ENCODE measurements at regions not wholly inside any gene's neighbourhood (a gene's known extent, or its start where the extent isn't known, plus 50 kb on each side); places are given as distances from the start of the nearest gene placed in this dataset.

DNA sequence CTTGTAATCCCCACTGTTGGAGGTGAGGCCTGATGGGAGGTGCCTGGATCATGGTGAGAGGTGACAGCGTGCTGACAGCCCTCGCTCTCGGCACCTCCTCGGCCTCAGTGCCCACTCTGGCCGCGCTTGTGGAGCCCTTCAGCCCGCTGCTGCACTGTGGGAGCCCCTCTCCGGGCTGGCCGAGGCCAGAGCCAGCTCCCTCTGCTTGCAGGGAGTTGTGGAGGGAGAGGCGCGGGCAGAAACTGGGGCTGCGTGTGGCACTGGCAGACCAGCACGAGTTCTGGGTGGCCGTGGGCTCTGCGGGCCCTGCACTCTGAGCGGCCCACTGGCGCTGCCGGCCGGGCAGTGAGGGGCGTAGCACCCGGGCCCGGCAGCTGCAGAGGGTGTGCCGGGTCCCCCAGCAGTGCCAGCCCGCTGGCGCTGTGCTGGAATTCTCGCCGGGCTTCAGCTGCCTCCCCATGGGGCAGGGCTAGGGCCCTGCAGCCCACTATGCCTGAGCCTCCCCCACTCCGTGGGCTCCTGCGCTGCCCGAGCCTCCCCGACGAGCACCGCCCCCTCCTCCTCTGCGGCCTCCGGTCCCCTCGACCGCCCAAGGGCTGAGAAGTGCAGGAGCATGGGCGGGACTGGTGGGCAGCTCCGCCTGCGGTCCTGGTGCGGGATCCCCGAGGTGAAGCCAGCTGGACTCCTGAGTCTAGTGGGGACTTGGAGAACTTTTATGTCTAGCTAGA is 197.1 kb downstream of the SPP2 start:
- intact Hi-C loops (cut with DNase I), result no loop called here
- no peaks in the 10 kb centered on the region for H3K9me3 ChIP-seq
- no peak for DNase-seq
- TF ChIP-seq, protein P1, sequence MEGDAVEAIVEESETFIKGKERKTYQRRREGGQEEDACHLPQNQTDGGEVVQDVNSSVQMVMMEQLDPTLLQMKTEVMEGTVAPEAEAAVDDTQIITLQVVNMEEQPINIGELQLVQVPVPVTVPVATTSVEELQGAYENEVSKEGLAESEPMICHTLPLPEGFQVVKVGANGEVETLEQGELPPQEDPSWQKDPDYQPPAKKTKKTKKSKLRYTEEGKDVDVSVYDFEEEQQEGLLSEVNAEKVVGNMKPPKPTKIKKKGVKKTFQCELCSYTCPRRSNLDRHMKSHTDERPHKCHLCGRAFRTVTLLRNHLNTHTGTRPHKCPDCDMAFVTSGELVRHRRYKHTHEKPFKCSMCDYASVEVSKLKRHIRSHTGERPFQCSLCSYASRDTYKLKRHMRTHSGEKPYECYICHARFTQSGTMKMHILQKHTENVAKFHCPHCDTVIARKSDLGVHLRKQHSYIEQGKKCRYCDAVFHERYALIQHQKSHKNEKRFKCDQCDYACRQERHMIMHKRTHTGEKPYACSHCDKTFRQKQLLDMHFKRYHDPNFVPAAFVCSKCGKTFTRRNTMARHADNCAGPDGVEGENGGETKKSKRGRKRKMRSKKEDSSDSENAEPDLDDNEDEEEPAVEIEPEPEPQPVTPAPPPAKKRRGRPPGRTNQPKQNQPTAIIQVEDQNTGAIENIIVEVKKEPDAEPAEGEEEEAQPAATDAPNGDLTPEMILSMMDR (IDR thresholded peaks at IDR 0.05), result no peak
- no peak for TF ChIP-seq POLR2A (IDR thresholded peaks at IDR 0.05)
- H3K27ac ChIP-seq, result no peak overlapping the region
- H3K27me3 ChIP-seq, result no peaks in the 10 kb centered on the region
- H3K4me1 ChIP-seq, result no peaks in the 10 kb centered on the region
- H3K4me3 ChIP-seq (replicated peaks in 1 of 3), result no peak overlapping the region
- 96 to 98% methylated on average over 23 to 35 of the region's 42 CpGs for WGBS, 2 donors
- no peaks in the 10 kb centered on the region for H3K36me3 ChIP-seq

DNA sequence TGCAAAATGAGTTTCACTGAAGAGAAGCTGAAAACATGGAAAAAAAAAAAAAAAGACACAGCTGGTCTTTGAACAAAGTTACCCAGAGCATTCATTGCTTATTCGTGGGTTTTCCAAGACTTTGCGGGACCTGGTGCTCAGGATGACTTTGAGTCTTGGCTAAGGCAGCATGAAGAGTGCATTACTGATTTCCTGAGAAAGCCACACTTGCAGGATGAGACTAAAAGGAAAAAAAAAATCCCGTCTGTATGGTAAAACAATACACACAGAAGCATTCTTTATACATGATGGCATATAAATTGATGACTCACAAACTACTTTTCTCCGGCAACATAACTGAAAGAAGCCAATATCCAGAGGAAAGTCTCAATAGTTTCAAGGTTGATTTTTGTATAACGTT is 195.4 kb downstream of the SPP2 start:
- no peak for DNase-seq
- no peaks in the 10 kb centered on the region for H3K36me3 ChIP-seq
- H3K27me3 ChIP-seq, result no peaks in the 10 kb centered on the region
- peaks cover 0 to 4% of the 10 kb centered on the region in 2 donors for H3K4me1 ChIP-seq
- H3K9me3 ChIP-seq, result no peaks in the 10 kb centered on the region
- intact Hi-C loops (cut with DNase I), result no loop called here
- no peak for TF ChIP-seq POLR2A (IDR thresholded peaks at IDR 0.05)
- TF ChIP-seq, protein P1 (IDR thresholded peaks at IDR 0.05), result no peak
- no peak overlapping the region for H3K4me3 ChIP-seq (replicated peaks in 1 of 3)
- no peak overlapping the region for H3K27ac ChIP-seq
- WGBS, 2 donors, result 74 to 77% methylated on average over 5 of the region's 5 CpGs

GRCh38 chr2:234243871-234244565 is 193.5 kb downstream of the SPP2 start:
- intact Hi-C loops (cut with DNase I), result no loop called here
- Histone ChIP-seq H3K27me3 (no peaks in the 10 kb centered on the region), H3K9me3 (no peaks in the 10 kb centered on the region), H3K4me1 (peaks cover 0 to 4% of the 10 kb centered on the region in 2 donors), H3K4me3 (replicated peaks in 1 of 3) (no peak overlapping the region), H3K27ac (no peak overlapping the region), H3K36me3 (no peaks in the 10 kb centered on the region)
- TF ChIP-seq, protein P1 (IDR thresholded peaks at IDR 0.05), result no peak
- TF ChIP-seq POLR2A (IDR thresholded peaks at IDR 0.05), result no peak
- DNase-seq, result no peak
- 55 to 65% methylated on average over 2 of the region's 2 CpGs for WGBS, 2 donors

- TF ChIP-seq POLR2A (IDR thresholded peaks at IDR 0.05), result no peak
- TF ChIP-seq, protein P1 (IDR thresholded peaks at IDR 0.05), result no peak
- Histone ChIP-seq H3K9me3 (no peaks in the 10 kb centered on the region), H3K4me1 (peaks cover 0 to 4% of the 10 kb centered on the region in 2 donors), H3K27me3 (no peaks in the 10 kb centered on the region), H3K36me3 (no peaks in the 10 kb centered on the region), H3K27ac (no peak overlapping the region), H3K4me3 (replicated peaks in 1 of 3) (no peak overlapping the region)
- DNase-seq, result no peak
- intact Hi-C loops (cut with DNase I), result no loop called here
- WGBS, 2 donors, result 78 to 82% methylated on average over 3 of the region's 3 CpGs
Measured at GRCh38 chr2:234242459-234242836, 191.9 kb downstream of the SPP2 start.

Measured in thyroid gland (tissue), 4 donors.